K562 (cell line): ENCODE measurements at regions not wholly inside any gene's neighbourhood (a gene's known extent, or its start where the extent isn't known, plus 50 kb on each side); places are given as distances from the start of the nearest gene placed in this dataset.
A peak's percentile ranks its signal among the peaks of the same experiment; 100 is the strongest.

Experiments
- ATAC-seq: fragments of 200-7000 bp; cut with Tn5 transposase; 3 replicates; pipeline ENCODE4 v1.9.1; 2020; ENCODE audit warnings: moderate library complexity
- BruUV-seq: library from RNA; stranded (reverse); fragments of 400-500 nt; replicated peaks from 2 replicates; lab custom pipeline; 2021; lab: Mats Ljungman, UMichigan
- CTCF ChIA-PET: fragments of 300-600 bp; formaldehyde crosslinking; extraction: SDS; loops from one replicate; lab custom pipeline; 2021; ENCODE audit warnings: low intra/inter-chr PET ratio; lab: Yijun Ruan, JAX
- POLR2A ChIA-PET: fragments of 300-600, 350-650 bp; sonication (Branson Sonifier 250); formaldehyde crosslinking; extraction: SDS; loops from one replicate; lab custom pipeline; 2021; ENCODE audit warnings: antibody characterized with exemption, inconsistent platforms; lab: Yijun Ruan, JAX
- DNase-seq, 4 experiments: peaks; one replicate each; pipeline versions ENCODE4 v3.0.0 to v3.0.0-alpha.2; 2011 to 2018; ENCODE audit warnings: low spot score in 3 of 4, mixed read lengths in 3 of 4; ENCODE audit errors: extremely low read depth in 1 of 4
- FAIRE-seq: peaks from 2 replicates; lab custom pipeline; 2011; peaks lifted over from hg19 to GRCh38; lab: Jason Lieb, UNC
- H2AFZ ChIP-seq: 2 replicates; pipeline ENCODE4 v1.6.0; 2011; ENCODE audit warnings: low read depth, low read length, control low read depth, inconsistent platforms
- H3K27ac ChIP-seq: fragments of 200-600 bp; 3 replicates; pipeline ENCODE4 v1.8.0; 2011; ENCODE audit warnings: low read depth, mild to moderate bottlenecking, control low read depth, inconsistent platforms, low read length, moderate library complexity, mixed read lengths; ENCODE audit errors: extremely low read depth
- H3K27me3 ChIP-seq, 2 experiments: fragments of 300-600 bp in 1 of 2; 2 replicates in 1 of 2; 3 replicates in 1 of 2; pipeline versions ENCODE4 v1.6.0 to v1.8.0; 2011; ENCODE audit warnings: inconsistent platforms in 2 of 2, low read length in 2 of 2, mild to moderate bottlenecking in 1 of 2, mixed read lengths in 1 of 2, moderate library complexity in 1 of 2; ENCODE audit not compliant: control insufficient read depth in 2 of 2, insufficient read depth in 2 of 2
- H3K36me3 ChIP-seq: fragments of 300-600 bp; 3 replicates; pipeline ENCODE4 v1.8.0; 2011; ENCODE audit warnings: mild to moderate bottlenecking, low read length, inconsistent platforms; ENCODE audit not compliant: control insufficient read depth, insufficient read depth
- H3K4me1 ChIP-seq, 2 experiments: fragments of 200-600 bp in 1 of 2; replicated peaks in 1 of 2; 2 replicates in 1 of 2; 3 replicates in 1 of 2; pipeline versions ENCODE4 v1.5.1 to v1.8.0; 2011; ENCODE audit warnings: inconsistent platforms in 2 of 2, low read length in 2 of 2, mild to moderate bottlenecking in 1 of 2, mixed read lengths in 1 of 2, moderate library complexity in 1 of 2; ENCODE audit not compliant: control insufficient read depth in 2 of 2, insufficient read depth in 2 of 2
- H3K4me2 ChIP-seq: 2 replicates; pipeline ENCODE4 v1.6.1; 2011; ENCODE audit warnings: low read length, control low read depth, inconsistent platforms, mixed read lengths; ENCODE audit not compliant: insufficient read depth
- H3K4me3 ChIP-seq: fragments of 200-600 bp; sonication (generic), shearing (Covaris generic); 2 replicates; pipeline ENCODE4 v1.5.1; 2016; ENCODE audit warnings: control low read depth, inconsistent platforms
- H3K79me2 ChIP-seq: fragments of 200-600 bp; 3 replicates; pipeline ENCODE4 v1.8.0; 2011; ENCODE audit warnings: low read length, inconsistent platforms; ENCODE audit not compliant: control insufficient read depth, insufficient read depth
- H3K9ac ChIP-seq, 2 experiments: 2 replicates each; pipeline versions ENCODE4 v1.6.0 to v1.6.1; 2011; ENCODE audit warnings: low read depth in 2 of 2, low read length in 2 of 2, control low read depth in 1 of 2, inconsistent platforms in 1 of 2, mild to moderate bottlenecking in 1 of 2, mixed read lengths in 1 of 2; ENCODE audit not compliant: insufficient read depth in 1 of 2
- H3K9me1 ChIP-seq: one replicate; pipeline ENCODE4 v1.6.0; 2011; ENCODE audit warnings: inconsistent platforms, mild to moderate bottlenecking, low read length, moderate library complexity; ENCODE audit not compliant: control insufficient read depth, insufficient read depth
- H3K9me3 ChIP-seq: replicated peaks from 2 replicates; pipeline ENCODE4 v1.5.1; 2011; ENCODE audit warnings: low read depth, low read length, inconsistent platforms; ENCODE audit not compliant: control insufficient read depth, insufficient read depth
- H4K20me1 ChIP-seq: replicated peaks from 2 replicates; pipeline ENCODE4 v1.6.1; 2011; ENCODE audit warnings: low read length, inconsistent platforms, mixed read lengths; ENCODE audit not compliant: control insufficient read depth, insufficient read depth
- CC2D1A ChIP-seq: fragments of 450-650 bp; IDR thresholded peaks from 2 replicates; pipeline ENCODE4 v1.6.1; 2017; ENCODE audit warnings: mild to moderate bottlenecking
- CEBPB ChIP-seq: fragments of 450-650 bp; IDR thresholded peaks from 2 replicates; pipeline ENCODE4 v1.6.1; 2016; ENCODE audit warnings: missing genetic modification characterization, missing compliant biosample characterization
- CREB3L1 ChIP-seq: fragments of 450-650 bp; IDR thresholded peaks from 2 replicates; pipeline ENCODE4 v1.6.1; 2014; ENCODE audit warnings: low read depth, mild to moderate bottlenecking, moderate library complexity, borderline replicate concordance
- EP300 ChIP-seq: IDR thresholded peaks from 2 replicates; pipeline ENCODE4 v1.6.1; 2012; ENCODE audit warnings: low read length, improper control_type of control experiment
- KLF16 ChIP-seq: IDR thresholded peaks from 2 replicates; pipeline ENCODE4 v1.6.1; 2016; ENCODE audit warnings: antibody characterized with exemption
- MEIS2 ChIP-seq: fragments of 450-650 bp; IDR thresholded peaks from 2 replicates; pipeline ENCODE4 v1.6.1; 2014; ENCODE audit warnings: mild to moderate bottlenecking; ENCODE audit not compliant: partially characterized antibody
- NCOA1 ChIP-seq: fragments of 450-650 bp; IDR thresholded peaks from 2 replicates; pipeline ENCODE4 v1.6.1; 2016; ENCODE audit warnings: low read depth
- PML ChIP-seq: IDR thresholded peaks from 2 replicates; pipeline ENCODE4 v1.6.1; 2012; ENCODE audit warnings: low read length, inconsistent platforms
- RCOR1 ChIP-seq, 2 experiments: IDR thresholded peaks; 2 replicates each; pipeline ENCODE4 v1.6.1; 2012; ENCODE audit warnings: low read depth in 2 of 2, low read length in 2 of 2, borderline replicate concordance in 1 of 2, improper control_type of control experiment in 1 of 2
- SMARCC2 ChIP-seq: fragments of 450-650 bp; IDR thresholded peaks from 2 replicates; pipeline ENCODE4 v1.6.1; 2017; ENCODE audit warnings: antibody characterized with exemption, moderate library complexity, mild to moderate bottlenecking, low read depth
- TFAP4 ChIP-seq: sonication (generic); formaldehyde crosslinking; IDR thresholded peaks from 2 replicates; pipeline ENCODE4 v1.8.0; 2022; ENCODE audit warnings: missing genetic modification reagents, mild to moderate bottlenecking, moderate library complexity, borderline replicate concordance
- ZNF239 ChIP-seq: fragments of 250-450 bp; sonication (Bioruptor Pico); IDR thresholded peaks from 2 replicates; pipeline ENCODE4 v1.4.0; 2020; ENCODE audit warnings: mild to moderate bottlenecking
- WGBS: fragments of 100-300 bp; shearing (Covaris generic); methylation state at CpG from one replicate; pipeline ENCODE4 v1.1.6; 2016; ENCODE audit warnings: low coverage, mixed read lengths; ENCODE audit not compliant: insufficient coverage; ENCODE audit errors: missing lambda C conversion rate; 5-methylcytosine and 5-hydroxymethylcytosine counted together
- in situ Hi-C: fragments of 300-500 bp; cut with MboI; formaldehyde crosslinking; loops from 4 replicates; pipeline ENCODE4 v1.15.0; 2018; ENCODE audit warnings: inconsistent platforms, mixed read lengths
- intact Hi-C: fragments of 100-400 bp; cut with micrococcal nuclease; formaldehyde crosslinking; loops from 2 replicates; pipeline ENCODE4 v1.14.2; 2022
- TF ChIP-seq, protein P1 (sequence below), 2 experiments: IDR thresholded peaks in 1 of 2; conservative IDR thresholded peaks in 1 of 2; 2 replicates each; pipeline ENCODE4 v1.6.1; 2016; ENCODE audit warnings: low read depth in 2 of 2, mild to moderate bottlenecking in 1 of 2, missing compliant biosample characterization in 1 of 2, missing genetic modification characterization in 1 of 2, moderate library complexity in 1 of 2
- TF ChIP-seq, protein P2 (sequence below), 2 experiments: fragments of 150-350 bp in 1 of 2; IDR thresholded peaks; 2 replicates each; pipeline ENCODE4 v1.6.1; 2012 to 2016; ENCODE audit warnings: low read depth in 2 of 2, low read length in 2 of 2, mild to moderate bottlenecking in 1 of 2, moderate library complexity in 1 of 2

DNA sequence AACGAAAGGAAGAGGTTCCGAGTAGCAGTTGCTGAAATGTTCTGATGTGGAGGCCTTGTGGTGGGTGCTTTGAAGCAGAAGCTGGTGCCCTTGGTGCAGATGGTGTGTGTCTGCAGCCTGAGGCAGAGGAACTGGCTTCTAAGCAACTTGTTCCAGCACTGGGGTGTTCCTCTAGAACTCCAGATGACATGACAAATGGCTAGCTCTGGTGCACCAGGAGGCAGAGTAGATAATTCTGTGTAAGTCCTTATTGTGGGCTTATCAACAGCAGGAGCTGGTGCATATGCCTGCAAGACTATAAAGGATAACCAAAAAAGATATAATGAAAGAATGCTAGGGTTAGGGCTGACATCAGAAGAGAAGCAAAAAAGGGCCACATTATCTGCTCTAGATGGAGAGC, 76.5 kb downstream of the ARL5B start:
- Histone ChIP-seq H3K9me1 (no peaks in the 10 kb centered on the region), H3K4me1 (peaks cover 0 to 4% of the 10 kb centered on the region in 2 experiments; a peak in 2 of 5 replicates), H3K9me3 (no peaks in the 10 kb centered on the region), H3K4me2 (peak overlapping the region; percentile 46; the same call in 1 of the 2 replicates), H3K9ac (no peak overlapping the region), H3K4me3 (no peak overlapping the region), H3K27me3 (no peaks in the 10 kb centered on the region), H3K27ac (0 out of 3 replicates have a peak overlapping the region, but pooled peaks have one; percentile 2), H3K36me3 (no peaks in the 10 kb centered on the region), H4K20me1 (no peaks in the 10 kb centered on the region), H2AFZ (peak overlapping the region; percentile 62), H3K79me2 (no peaks in the 10 kb centered on the region)
- ChIA-PET CTCF (no interaction called here), POLR2A (no interaction called here)
- 4% methylated on average over 2 of the region's 2 CpGs for WGBS
- peak in 2 of 4 experiments; percentile 70 to 77 for DNase-seq
- intact Hi-C loops (no loop called here), in situ Hi-C loops (no loop called here)
- no TSS peak for BruUV-seq
- ATAC-seq: peak; percentile 93
- FAIRE-seq: peak; percentile 84
- peak; percentile 41; the same call in 1 of the 2 replicates for TF ChIP-seq CREB3L1
- TF ChIP-seq CC2D1A: peak; percentile 70; the same call in 1 of the 2 replicates
- TF ChIP-seq, protein P1, sequence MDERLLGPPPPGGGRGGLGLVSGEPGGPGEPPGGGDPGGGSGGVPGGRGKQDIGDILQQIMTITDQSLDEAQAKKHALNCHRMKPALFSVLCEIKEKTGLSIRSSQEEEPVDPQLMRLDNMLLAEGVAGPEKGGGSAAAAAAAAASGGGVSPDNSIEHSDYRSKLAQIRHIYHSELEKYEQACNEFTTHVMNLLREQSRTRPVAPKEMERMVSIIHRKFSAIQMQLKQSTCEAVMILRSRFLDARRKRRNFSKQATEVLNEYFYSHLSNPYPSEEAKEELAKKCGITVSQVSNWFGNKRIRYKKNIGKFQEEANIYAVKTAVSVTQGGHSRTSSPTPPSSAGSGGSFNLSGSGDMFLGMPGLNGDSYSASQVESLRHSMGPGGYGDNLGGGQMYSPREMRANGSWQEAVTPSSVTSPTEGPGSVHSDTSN (CRISPR knock-in tag; IDR thresholded peaks at IDR 0.05; ENCODE audit: low read depth): no peak
- TF ChIP-seq, protein P1 (tag; conservative IDR thresholded peaks at IDR 0.05; ENCODE audit: low read depth): peak; percentile 95
- TF ChIP-seq CEBPB (tag): no peak
- peak; percentile 94 for TF ChIP-seq MEIS2
- TF ChIP-seq, protein P2, sequence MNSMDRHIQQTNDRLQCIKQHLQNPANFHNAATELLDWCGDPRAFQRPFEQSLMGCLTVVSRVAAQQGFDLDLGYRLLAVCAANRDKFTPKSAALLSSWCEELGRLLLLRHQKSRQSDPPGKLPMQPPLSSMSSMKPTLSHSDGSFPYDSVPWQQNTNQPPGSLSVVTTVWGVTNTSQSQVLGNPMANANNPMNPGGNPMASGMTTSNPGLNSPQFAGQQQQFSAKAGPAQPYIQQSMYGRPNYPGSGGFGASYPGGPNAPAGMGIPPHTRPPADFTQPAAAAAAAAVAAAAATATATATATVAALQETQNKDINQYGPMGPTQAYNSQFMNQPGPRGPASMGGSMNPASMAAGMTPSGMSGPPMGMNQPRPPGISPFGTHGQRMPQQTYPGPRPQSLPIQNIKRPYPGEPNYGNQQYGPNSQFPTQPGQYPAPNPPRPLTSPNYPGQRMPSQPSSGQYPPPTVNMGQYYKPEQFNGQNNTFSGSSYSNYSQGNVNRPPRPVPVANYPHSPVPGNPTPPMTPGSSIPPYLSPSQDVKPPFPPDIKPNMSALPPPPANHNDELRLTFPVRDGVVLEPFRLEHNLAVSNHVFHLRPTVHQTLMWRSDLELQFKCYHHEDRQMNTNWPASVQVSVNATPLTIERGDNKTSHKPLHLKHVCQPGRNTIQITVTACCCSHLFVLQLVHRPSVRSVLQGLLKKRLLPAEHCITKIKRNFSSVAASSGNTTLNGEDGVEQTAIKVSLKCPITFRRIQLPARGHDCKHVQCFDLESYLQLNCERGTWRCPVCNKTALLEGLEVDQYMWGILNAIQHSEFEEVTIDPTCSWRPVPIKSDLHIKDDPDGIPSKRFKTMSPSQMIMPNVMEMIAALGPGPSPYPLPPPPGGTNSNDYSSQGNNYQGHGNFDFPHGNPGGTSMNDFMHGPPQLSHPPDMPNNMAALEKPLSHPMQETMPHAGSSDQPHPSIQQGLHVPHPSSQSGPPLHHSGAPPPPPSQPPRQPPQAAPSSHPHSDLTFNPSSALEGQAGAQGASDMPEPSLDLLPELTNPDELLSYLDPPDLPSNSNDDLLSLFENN (IDR thresholded peaks at IDR 0.05; ENCODE audit: low read depth in 2 of 2, low read length in 2 of 2): peak in 1 of 2 experiments; percentile 63; a peak in 2 of 4 replicates
- no peak for TF ChIP-seq TFAP4 (CRISPR knock-in tag)
- TF ChIP-seq KLF16: peak; percentile 69
- TF ChIP-seq PML: peak; percentile 85
- TF ChIP-seq RCOR1 (IDR thresholded peaks at IDR 0.05; ENCODE audit: borderline replicate concordance in 1 of 2, low read depth in 2 of 2, low read length in 2 of 2): peak in 1 of 2 experiments; percentile 8; a peak in 1 of 4 replicates
- TF ChIP-seq EP300: peak; percentile 69; the same call in 1 of the 2 replicates
- peak; percentile 36; the same call in 1 of the 2 replicates for TF ChIP-seq NCOA1
- TF ChIP-seq ZNF239 (CRISPR knock-in tag): no peak
- TF ChIP-seq SMARCC2: peak; percentile 33; the same call in 1 of the 2 replicates
